A549 (cell line): ENCODE measurements at regions not wholly inside any gene's neighbourhood (a gene's known extent, or its start where the extent isn't known, plus 50 kb on each side); places are given as distances from the start of the nearest gene placed in this dataset.

Experiments
- CBX8 ChIP-seq: fragments of 200-600 bp; sonication (generic); IDR thresholded peaks from 2 replicates; pipeline ENCODE4 v1.6.1; 2016
- CHD2 ChIP-seq: fragments of 150-350 bp; IDR thresholded peaks from 2 replicates; pipeline ENCODE4 v1.6.1; 2014; ENCODE audit warnings: low read length; ENCODE audit not compliant: partially characterized antibody
- CTCF ChIP-seq: fragments of >200 bp; sonication (Bioruptor Twin); formaldehyde crosslinking; IDR thresholded peaks from 3 replicates; pipeline ENCODE4 v1.5.1; 2016
- HEYL ChIP-seq: fragments of 250-450 bp; sonication (Bioruptor Pico); IDR thresholded peaks from 2 replicates; pipeline ENCODE4 v1.8.0; 2021; ENCODE audit warnings: mild to moderate bottlenecking, moderate library complexity
- POLR2A ChIP-seq: IDR thresholded peaks from 2 replicates; pipeline ENCODE4 v1.6.1; 2012; ENCODE audit warnings: mild to moderate bottlenecking, low read length
- POLR2AphosphoS2 ChIP-seq: conservative IDR thresholded peaks from 2 replicates; pipeline ENCODE4 v1.6.1; 2012; ENCODE audit warnings: low read length, improper control_type of control experiment, inconsistent platforms
- RAD21 ChIP-seq, 2 experiments: fragments of >200 bp in 1 of 2; sonication (Bioruptor Twin) in 1 of 2; formaldehyde crosslinking in 1 of 2; IDR thresholded peaks in 1 of 2; conservative IDR thresholded peaks in 1 of 2; 2 replicates in 1 of 2; 3 replicates in 1 of 2; pipeline ENCODE4 v1.6.1; 2012 to 2018; ENCODE audit warnings: inconsistent platforms in 1 of 2
- RARB ChIP-seq: fragments of 250-450 bp; sonication (Bioruptor Pico); IDR thresholded peaks from 2 replicates; pipeline ENCODE4 v1.8.0; 2021; ENCODE audit warnings: mild to moderate bottlenecking, moderate library complexity
- RCOR1 ChIP-seq: fragments of 150-350 bp; IDR thresholded peaks from 2 replicates; pipeline ENCODE4 v1.6.1; 2014; ENCODE audit warnings: antibody characterized with exemption, low read length, low read depth
- RNF2 ChIP-seq: fragments of 200-600 bp; sonication (generic); IDR thresholded peaks from 2 replicates; pipeline ENCODE4 v1.6.1; 2016; ENCODE audit warnings: low read depth, mild to moderate bottlenecking, antibody characterized with exemption, moderate library complexity, borderline replicate concordance

GRCh38 chr7:152974577-152974976 is 215.0 kb downstream of the ACTR3B start:
- no peak for TF ChIP-seq CHD2
- TF ChIP-seq CTCF: no peak
- TF ChIP-seq POLR2AphosphoS2: no peak
- TF ChIP-seq CBX8: no peak
- no peak for TF ChIP-seq POLR2A
- TF ChIP-seq HEYL (CRISPR knock-in tag): no peak
- TF ChIP-seq RAD21 (conservative IDR thresholded peaks at IDR 0.05 in 1 of 2, IDR thresholded peaks at IDR 0.05 in 1 of 2): no peak
- TF ChIP-seq RNF2: no peak
- TF ChIP-seq RARB: no peak
- TF ChIP-seq RCOR1: no peak
